MM.1S (cell line): ENCODE measurements at regions not wholly inside any gene's neighbourhood (a gene's known extent, or its start where the extent isn't known, plus 50 kb on each side); places are given as distances from the start of the nearest gene placed in this dataset.

ENCODE experiments used
- EZH2 ChIP-seq: fragments of 300-600 bp; sonication (generic); optimal IDR thresholded peaks from 2 replicates; pipeline ENCODE3; 2017; ENCODE audit warnings: low read depth, mild to moderate bottlenecking, antibody characterized with exemption, low read length, mixed read lengths
- EZH2phosphoT487 ChIP-seq: fragments of 300-600 bp; sonication (generic); IDR thresholded peaks from 2 replicates; pipeline ENCODE4 v1.6.1; 2018; ENCODE audit warnings: antibody characterized with exemption, low read length
- TF ChIP-seq, protein P1 (sequence below): fragments of 300-600 bp; sonication (generic); IDR thresholded peaks from 2 replicates; pipeline ENCODE4 v1.5.1; 2016; ENCODE audit warnings: antibody characterized with exemption, low read length, mixed read lengths

DNA sequence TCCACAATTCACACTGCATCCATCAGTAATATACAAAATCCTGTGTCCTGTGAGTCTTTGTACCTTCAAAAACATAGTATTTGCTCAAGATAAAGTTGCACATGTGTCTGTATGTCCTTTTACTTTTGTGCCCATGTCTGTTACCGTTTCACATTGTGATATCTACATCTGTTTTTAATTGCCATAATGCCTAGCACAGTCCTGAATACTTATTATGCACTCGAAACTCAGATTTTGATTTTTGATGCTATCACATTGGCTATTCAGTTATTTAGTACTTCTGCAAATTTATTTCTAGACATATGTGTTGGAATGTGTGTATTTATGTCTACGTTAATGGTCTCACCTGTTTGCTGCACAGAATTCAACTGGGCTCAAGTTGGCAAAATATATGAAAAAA, 452.8 kb upstream of the ZEB2 start:
- TF ChIP-seq, protein P1, sequence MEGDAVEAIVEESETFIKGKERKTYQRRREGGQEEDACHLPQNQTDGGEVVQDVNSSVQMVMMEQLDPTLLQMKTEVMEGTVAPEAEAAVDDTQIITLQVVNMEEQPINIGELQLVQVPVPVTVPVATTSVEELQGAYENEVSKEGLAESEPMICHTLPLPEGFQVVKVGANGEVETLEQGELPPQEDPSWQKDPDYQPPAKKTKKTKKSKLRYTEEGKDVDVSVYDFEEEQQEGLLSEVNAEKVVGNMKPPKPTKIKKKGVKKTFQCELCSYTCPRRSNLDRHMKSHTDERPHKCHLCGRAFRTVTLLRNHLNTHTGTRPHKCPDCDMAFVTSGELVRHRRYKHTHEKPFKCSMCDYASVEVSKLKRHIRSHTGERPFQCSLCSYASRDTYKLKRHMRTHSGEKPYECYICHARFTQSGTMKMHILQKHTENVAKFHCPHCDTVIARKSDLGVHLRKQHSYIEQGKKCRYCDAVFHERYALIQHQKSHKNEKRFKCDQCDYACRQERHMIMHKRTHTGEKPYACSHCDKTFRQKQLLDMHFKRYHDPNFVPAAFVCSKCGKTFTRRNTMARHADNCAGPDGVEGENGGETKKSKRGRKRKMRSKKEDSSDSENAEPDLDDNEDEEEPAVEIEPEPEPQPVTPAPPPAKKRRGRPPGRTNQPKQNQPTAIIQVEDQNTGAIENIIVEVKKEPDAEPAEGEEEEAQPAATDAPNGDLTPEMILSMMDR, result no peak
- no peak for TF ChIP-seq EZH2
- TF ChIP-seq EZH2phosphoT487, result no peak
